Activated T-cell treated with anti-CD3 and anti-CD28 coated beads, Interleukin-2, amount 50 U/mL, for 24 hours (primary cell): ENCODE measurements at regions not wholly inside any gene's neighbourhood (a gene's known extent, or its start where the extent isn't known, plus 50 kb on each side); places are given as distances from the start of the nearest gene placed in this dataset.
"Not testable (repeated sequence)": the region's sequence is repeated elsewhere in the genome, so short reads cannot be mapped to it uniquely, and the experiment has no call there.

Source experiments
- DNase-seq: peaks from one replicate; pipeline ENCODE4 v3.0.0-alpha.2; 2020
- H3K27ac Mint-ChIP-seq: 2 replicates; pipeline ENCODE4 v1.8.0; 2020; ENCODE audit warnings: mild to moderate bottlenecking, mixed read lengths
- H3K27me3 Mint-ChIP-seq: 2 replicates; pipeline ENCODE4 v1.8.0; 2020; ENCODE audit warnings: mixed read lengths
- H3K36me3 Mint-ChIP-seq: 2 replicates; pipeline ENCODE4 v1.8.0; 2020; ENCODE audit warnings: low read depth, mixed read lengths
- H3K4me1 Mint-ChIP-seq: 2 replicates; pipeline ENCODE4 v1.8.0; 2020; ENCODE audit warnings: low read depth, mixed read lengths
- H3K4me3 Mint-ChIP-seq: 2 replicates; pipeline ENCODE4 v1.8.0; 2020; ENCODE audit warnings: mild to moderate bottlenecking, moderate library complexity, mixed read lengths
- H3K9me3 Mint-ChIP-seq: 2 replicates; pipeline ENCODE4 v1.8.0; 2020; ENCODE audit warnings: mixed read lengths

- not testable (repeated sequence) for H3K36me3 Mint-ChIP-seq, H3K27ac Mint-ChIP-seq
These were observed 53.6 kb downstream of the SRGAP2 start for GRCh38 chr1:206256935-206257334.

GRCh38 chr1:206261473-206261872, 58.1 kb downstream of the SRGAP2 start:
- not testable (repeated sequence) for H3K27ac Mint-ChIP-seq, H3K9me3 Mint-ChIP-seq, H3K4me1 Mint-ChIP-seq, H3K27me3 Mint-ChIP-seq, H3K4me3 Mint-ChIP-seq, H3K36me3 Mint-ChIP-seq, DNase-seq

More at GRCh38 chr1:206256935-206257334, 53.6 kb downstream of the SRGAP2 start:
- H3K4me3 Mint-ChIP-seq, H3K27me3 Mint-ChIP-seq, H3K9me3 Mint-ChIP-seq, H3K4me1 Mint-ChIP-seq, DNase-seq: not testable (repeated sequence)

- DNase-seq, H3K4me3 Mint-ChIP-seq, H3K27me3 Mint-ChIP-seq, H3K36me3 Mint-ChIP-seq, H3K4me1 Mint-ChIP-seq, H3K27ac Mint-ChIP-seq, H3K9me3 Mint-ChIP-seq: not testable (repeated sequence)
These were observed 59.1 kb downstream of the SRGAP2 start for GRCh38 chr1:206262424-206262823.

- H3K4me1 Mint-ChIP-seq, H3K36me3 Mint-ChIP-seq, DNase-seq, H3K4me3 Mint-ChIP-seq, H3K9me3 Mint-ChIP-seq, H3K27ac Mint-ChIP-seq, H3K27me3 Mint-ChIP-seq: not testable (repeated sequence)
These were observed 61.6 kb downstream of the SRGAP2 start for GRCh38 chr1:206264916-206265315.

- not testable (repeated sequence) for H3K9me3 Mint-ChIP-seq, DNase-seq, H3K27me3 Mint-ChIP-seq, H3K36me3 Mint-ChIP-seq, H3K4me3 Mint-ChIP-seq, H3K27ac Mint-ChIP-seq, H3K4me1 Mint-ChIP-seq
These were observed 67.8 kb downstream of the SRGAP2 start for GRCh38 chr1:206271153-206271552.

- H3K27ac Mint-ChIP-seq, DNase-seq, H3K27me3 Mint-ChIP-seq, H3K9me3 Mint-ChIP-seq, H3K4me3 Mint-ChIP-seq, H3K4me1 Mint-ChIP-seq, H3K36me3 Mint-ChIP-seq: not testable (repeated sequence)
These were observed 69.8 kb downstream of the SRGAP2 start for GRCh38 chr1:206273104-206273503.

GRCh38 chr1:206276143-206276542, 72.8 kb downstream of the SRGAP2 start:
- not testable (repeated sequence) for H3K36me3 Mint-ChIP-seq, H3K27ac Mint-ChIP-seq, H3K4me3 Mint-ChIP-seq, H3K4me1 Mint-ChIP-seq, H3K9me3 Mint-ChIP-seq, DNase-seq, H3K27me3 Mint-ChIP-seq

- H3K36me3 Mint-ChIP-seq, H3K27ac Mint-ChIP-seq, H3K4me1 Mint-ChIP-seq, H3K27me3 Mint-ChIP-seq, DNase-seq, H3K4me3 Mint-ChIP-seq, H3K9me3 Mint-ChIP-seq: not testable (repeated sequence)
These were observed 75.3 kb downstream of the SRGAP2 start for GRCh38 chr1:206278683-206279082.

GRCh38 chr1:206280683-206281082, 77.3 kb downstream of the SRGAP2 start:
- H3K4me3 Mint-ChIP-seq, H3K36me3 Mint-ChIP-seq, H3K27me3 Mint-ChIP-seq, DNase-seq, H3K27ac Mint-ChIP-seq, H3K9me3 Mint-ChIP-seq, H3K4me1 Mint-ChIP-seq: not testable (repeated sequence)

GRCh38 chr1:206281912-206282654, 78.7 kb downstream of the SRGAP2 start:
- DNase-seq, H3K9me3 Mint-ChIP-seq, H3K27ac Mint-ChIP-seq, H3K36me3 Mint-ChIP-seq, H3K4me1 Mint-ChIP-seq, H3K4me3 Mint-ChIP-seq, H3K27me3 Mint-ChIP-seq: not testable (repeated sequence)

GRCh38 chr1:206285024-206285960, 82.0 kb downstream of the SRGAP2 start:
- H3K9me3 Mint-ChIP-seq, DNase-seq, H3K27ac Mint-ChIP-seq, H3K36me3 Mint-ChIP-seq, H3K27me3 Mint-ChIP-seq, H3K4me3 Mint-ChIP-seq, H3K4me1 Mint-ChIP-seq: not testable (repeated sequence)

- not testable (repeated sequence) for H3K36me3 Mint-ChIP-seq, H3K4me1 Mint-ChIP-seq, DNase-seq, H3K27ac Mint-ChIP-seq, H3K9me3 Mint-ChIP-seq, H3K27me3 Mint-ChIP-seq
- peak overlapping the region; percentile 43 for H3K4me3 Mint-ChIP-seq
These were observed 84.4 kb downstream of the SRGAP2 start for GRCh38 chr1:206287759-206288158.

- not testable (repeated sequence) for H3K4me1 Mint-ChIP-seq, DNase-seq, H3K36me3 Mint-ChIP-seq, H3K27me3 Mint-ChIP-seq, H3K27ac Mint-ChIP-seq, H3K4me3 Mint-ChIP-seq, H3K9me3 Mint-ChIP-seq
These were observed 85.1 kb downstream of the SRGAP2 start for GRCh38 chr1:206288453-206288852.

GRCh38 chr1:206297145-206298031, 94.0 kb downstream of the SRGAP2 start:
- not testable (repeated sequence) for H3K27me3 Mint-ChIP-seq, H3K27ac Mint-ChIP-seq, H3K36me3 Mint-ChIP-seq, H3K4me1 Mint-ChIP-seq, DNase-seq, H3K4me3 Mint-ChIP-seq, H3K9me3 Mint-ChIP-seq
